ENCODE measurements at regions not wholly inside any gene's neighbourhood (a gene's known extent, or its start where the extent isn't known, plus 50 kb on each side); places are given as distances from the start of the nearest gene placed in this dataset.

DNA sequence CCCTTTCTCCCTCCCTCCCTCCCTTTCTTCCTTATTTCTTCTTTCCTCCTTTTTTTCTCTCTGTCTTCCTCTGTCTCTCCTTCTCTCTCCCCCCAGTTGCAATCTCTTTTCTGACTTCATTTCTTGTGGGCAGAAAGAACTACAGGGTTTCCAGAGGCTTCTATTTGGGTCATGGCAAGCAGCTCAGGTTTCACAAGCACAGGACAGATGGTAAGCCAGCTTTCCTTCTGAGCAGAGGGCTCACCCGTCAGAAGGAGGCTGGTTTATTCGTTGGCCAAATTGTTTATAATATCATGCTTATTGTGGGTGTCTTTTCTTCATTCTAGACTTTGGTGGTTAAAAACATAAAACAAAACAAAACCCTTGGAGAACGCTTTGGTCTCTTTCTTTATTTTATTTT, 58.9 kb upstream of the CLMP start:
- no peak for DNase-seq

DNA sequence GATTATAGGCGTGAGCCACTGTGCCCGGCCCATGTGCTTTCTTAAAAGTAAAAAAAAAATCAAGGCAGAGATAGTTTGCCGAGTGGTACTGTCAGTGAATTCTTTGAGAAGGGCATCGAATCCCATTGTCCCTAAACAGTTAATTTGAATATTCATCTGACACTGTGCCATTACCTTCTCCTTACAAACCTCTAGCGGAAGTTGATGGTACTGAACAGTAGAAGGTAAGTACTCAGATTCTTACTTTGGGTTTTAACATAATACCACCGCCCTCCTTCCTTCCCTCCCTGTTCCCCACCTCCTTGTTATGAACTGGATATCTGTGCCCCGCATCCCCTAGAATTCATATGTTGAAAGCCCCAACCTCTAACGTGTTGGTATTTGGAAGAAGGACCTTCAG, 58.2 kb upstream of the CLMP start:
- DNase-seq = no peak

DNA sequence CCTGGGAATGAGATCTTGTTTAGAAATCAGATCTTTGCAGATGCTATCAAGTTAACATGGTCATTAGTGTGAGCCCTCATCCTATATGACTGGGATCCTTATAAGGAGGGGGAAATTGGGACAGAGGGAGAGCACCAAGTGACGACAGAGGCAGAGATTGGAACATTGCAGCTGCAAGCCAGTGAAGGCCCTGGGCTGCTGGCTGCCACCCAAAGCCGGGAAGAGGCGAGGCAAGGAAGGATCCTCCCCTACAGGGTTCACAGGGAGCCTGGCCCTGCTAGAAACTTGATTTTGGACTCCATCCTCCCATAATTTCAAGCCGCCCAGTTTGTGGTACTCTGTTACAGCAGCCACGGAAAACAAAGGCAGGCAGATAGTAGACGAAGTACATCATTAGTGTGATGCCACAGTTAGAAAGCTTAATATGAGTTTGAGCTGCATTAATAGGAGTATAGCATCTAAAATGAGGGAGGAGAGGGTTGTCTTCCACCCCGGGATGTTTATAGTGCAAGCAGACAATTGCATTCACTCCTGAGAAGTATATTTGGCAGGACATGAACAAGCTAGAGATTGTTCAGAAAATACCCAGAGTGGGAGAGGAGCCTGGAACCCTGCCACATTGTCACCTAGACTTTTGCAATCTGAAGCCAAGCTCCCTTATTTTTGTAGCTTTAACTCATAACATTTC, 56.8 kb upstream of the CLMP start:
- DNase-seq = peak; percentile 48

GRCh38 chr11:123250892-123251656, 56.0 kb upstream of the CLMP start:
- DNase-seq = no peak

GRCh38 chr11:123249354-123249753, 54.3 kb upstream of the CLMP start:
- peak; percentile 69 for DNase-seq

DNA sequence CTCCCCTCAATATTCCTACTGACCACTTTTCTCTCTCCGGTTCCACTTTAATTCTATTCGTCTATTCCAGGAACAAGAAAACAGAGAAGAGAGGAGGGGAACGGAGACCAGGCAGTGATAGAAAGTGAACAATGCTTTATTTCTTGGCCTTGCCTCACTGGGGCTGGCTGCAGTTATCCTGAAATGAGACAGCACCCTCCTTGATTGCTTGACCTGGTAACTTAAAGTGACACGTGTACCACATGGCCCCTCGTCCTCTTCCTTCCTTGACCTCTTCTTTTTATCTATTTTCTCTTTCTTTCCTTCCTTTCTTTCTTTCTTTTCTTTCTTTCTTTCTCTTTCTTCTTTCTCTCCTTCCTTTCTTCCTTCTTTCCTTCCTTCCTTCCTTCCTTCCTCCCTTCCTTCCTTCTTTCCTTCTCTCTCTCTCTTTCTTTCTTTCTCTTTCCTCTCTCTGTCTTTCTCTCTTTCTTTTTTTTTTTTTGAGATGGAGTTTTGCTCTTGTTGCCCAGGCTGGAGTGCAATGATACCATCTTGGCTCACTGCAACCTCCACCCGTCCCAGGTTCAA, 52.8 kb upstream of the CLMP start:
- no peak for DNase-seq

GRCh38 chr11:123247496-123247799, 52.4 kb upstream of the CLMP start:
- no peak for DNase-seq

DNA sequence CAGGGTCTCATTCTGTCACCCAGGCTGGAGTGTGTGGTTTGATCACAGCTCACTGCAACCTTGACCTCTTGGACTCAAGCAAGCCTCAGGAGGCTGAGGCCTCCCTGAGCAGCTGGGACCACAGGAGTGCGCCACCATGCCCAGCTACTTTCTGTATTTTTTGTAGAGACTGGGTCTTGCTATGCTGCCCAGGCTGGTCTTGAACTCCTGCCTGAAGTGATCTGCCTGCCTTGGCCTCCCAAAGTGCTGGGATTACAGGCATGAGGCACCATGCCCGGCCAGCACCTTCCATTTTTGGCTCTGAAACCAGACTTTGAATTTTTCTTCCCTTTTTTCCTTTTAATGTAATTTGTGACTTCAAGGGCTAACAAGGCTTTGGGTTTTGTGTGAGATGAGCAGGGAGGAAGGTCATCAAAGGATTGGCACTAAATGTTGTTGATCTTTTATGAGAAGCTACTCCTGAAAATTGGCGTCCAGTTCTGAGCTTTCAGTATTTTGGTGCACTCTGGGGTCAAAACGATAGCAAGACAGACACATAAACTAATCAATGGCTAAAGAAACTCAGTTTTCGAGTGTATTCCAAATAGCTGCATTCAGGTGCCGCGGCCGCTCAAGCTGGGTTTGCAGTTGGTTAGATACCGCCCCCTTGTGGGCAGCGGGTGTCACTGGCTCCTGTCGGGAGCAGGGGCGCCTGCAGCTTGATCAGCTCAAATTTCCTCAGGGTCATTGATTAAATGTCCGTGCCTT, 51.9 kb upstream of the CLMP start:
- DNase-seq = peak; percentile 71

DNA sequence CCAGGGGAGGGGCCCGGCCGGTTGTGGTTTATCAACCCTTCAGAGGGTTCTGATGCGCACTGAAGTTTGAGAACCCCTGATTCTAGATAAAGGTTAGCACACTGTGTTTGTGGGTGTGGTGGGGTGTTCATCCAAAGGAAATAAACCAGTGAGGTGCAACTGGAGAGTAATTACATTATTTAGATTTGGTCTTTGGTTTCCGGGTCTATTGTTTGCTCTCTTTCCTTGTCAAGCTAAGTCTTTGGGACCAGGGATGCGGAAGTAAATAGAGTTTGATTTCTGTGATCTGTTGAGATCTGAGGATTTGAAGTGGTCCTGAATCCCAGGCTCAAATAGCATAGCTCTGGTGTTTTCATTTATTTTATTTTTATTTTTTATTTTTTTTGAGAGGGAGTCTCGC, 50.5 kb upstream of the CLMP start:
- no peak for DNase-seq

Data from fibroblast of skin of back (primary cell).